Keratinocyte (primary cell): ENCODE measurements at regions not wholly inside any gene's neighbourhood (a gene's known extent, or its start where the extent isn't known, plus 50 kb on each side); places are given as distances from the start of the nearest gene placed in this dataset.

ENCODE experiments used
- DNase-seq: peaks from one replicate; pipeline ENCODE4 v3.0.0-alpha.2; 2011; ENCODE audit warnings: low read depth, missing footprints, low spot score
- FAIRE-seq: peaks from 2 replicates; lab custom pipeline; 2011; peaks lifted over from hg19 to GRCh38; lab: Jason Lieb, UNC
- H2AFZ ChIP-seq: 2 replicates; pipeline ENCODE4 v1.6.0; 2012; ENCODE audit warnings: low read length, control low read depth, inconsistent platforms; ENCODE audit not compliant: control insufficient read depth
- H3K27ac ChIP-seq: 2 replicates; pipeline ENCODE4 v1.5.1; 2011; ENCODE audit warnings: low read length; ENCODE audit not compliant: control insufficient read depth, insufficient read depth
- H3K27me3 ChIP-seq: 3 replicates; pipeline ENCODE4 v1.6.0; 2011; ENCODE audit warnings: low read length; ENCODE audit not compliant: control insufficient read depth, insufficient read depth; ENCODE audit errors: extremely low read depth
- H3K36me3 ChIP-seq, 2 experiments: 2 replicates in 1 of 2; 3 replicates in 1 of 2; pipeline ENCODE4 v1.5.1; 2011; ENCODE audit warnings: low read length in 2 of 2, mild to moderate bottlenecking in 1 of 2; ENCODE audit not compliant: control insufficient read depth in 2 of 2, insufficient read depth in 2 of 2; ENCODE audit errors: extremely low read depth in 1 of 2
- H3K4me1 ChIP-seq: 3 replicates; pipeline ENCODE4 v1.5.1; 2011; ENCODE audit warnings: low read length; ENCODE audit not compliant: control insufficient read depth, insufficient read depth; ENCODE audit errors: extremely low read depth
- H3K4me2 ChIP-seq: 3 replicates; pipeline ENCODE4 v1.6.0; 2011; ENCODE audit warnings: low read depth, low read length; ENCODE audit not compliant: control insufficient read depth, insufficient read depth; ENCODE audit errors: extremely low read depth
- H3K4me3 ChIP-seq, 3 experiments: fragments of 200-600 bp in 1 of 3; sonication (generic) in 1 of 3; 2 replicates in 2 of 3; 3 replicates in 1 of 3; pipeline ENCODE4 v1.5.1; 2011 to 2016; ENCODE audit warnings: low read length in 3 of 3, mild to moderate bottlenecking in 3 of 3, control low read depth in 2 of 3, inconsistent platforms in 1 of 3, low read depth in 1 of 3, mixed read lengths in 1 of 3, mixed run types in 1 of 3, moderate library complexity in 1 of 3; ENCODE audit not compliant: control insufficient read depth in 2 of 3, insufficient read depth in 2 of 3; ENCODE audit errors: extremely low read depth in 1 of 3
- H3K79me2 ChIP-seq: 2 replicates; pipeline ENCODE4 v1.6.0; 2012; ENCODE audit warnings: low read length; ENCODE audit not compliant: control insufficient read depth, insufficient read depth
- H3K9ac ChIP-seq: 3 replicates; pipeline ENCODE4 v1.6.0; 2011; ENCODE audit warnings: low read length; ENCODE audit not compliant: control insufficient read depth, insufficient read depth; ENCODE audit errors: extremely low read depth
- H3K9me1 ChIP-seq: 3 replicates; pipeline ENCODE4 v1.6.0; 2011; ENCODE audit warnings: low read length; ENCODE audit not compliant: control insufficient read depth, insufficient read depth; ENCODE audit errors: extremely low read depth
- H3K9me3 ChIP-seq: 2 replicates; pipeline ENCODE4 v1.5.1; 2012; ENCODE audit warnings: low read depth, low read length; ENCODE audit not compliant: control insufficient read depth
- H4K20me1 ChIP-seq: 3 replicates; pipeline ENCODE4 v1.6.0; 2011; ENCODE audit warnings: low read length; ENCODE audit not compliant: control insufficient read depth, insufficient read depth; ENCODE audit errors: extremely low read depth
- CTCF ChIP-seq, 3 experiments: IDR thresholded peaks in 1 of 3; conservative IDR thresholded peaks in 1 of 3; optimal IDR thresholded peaks in 1 of 3; 2 replicates in 2 of 3; 3 replicates in 1 of 3; pipeline versions ENCODE3 to v1.5.1; 2011; ENCODE audit warnings: low read length in 3 of 3, mild to moderate bottlenecking in 3 of 3, moderate library complexity in 2 of 3, control low read depth in 1 of 3, inconsistent platforms in 1 of 3; ENCODE audit not compliant: insufficient read depth in 2 of 3; ENCODE audit errors: extremely low read depth in 1 of 3
- EZH2 ChIP-seq: IDR thresholded peaks from one replicate; pipeline ENCODE4 v1.6.1; 2012; ENCODE audit warnings: inconsistent platforms, mild to moderate bottlenecking, low read length, moderate library complexity
- dilution Hi-C: fragments of 300-500 bp; cut with MboI; formaldehyde crosslinking; loops from one replicate; pipeline ENCODE4 v1.7.0; 2020; ENCODE audit warnings: low sequenced_read_pairs; ENCODE audit not compliant: extremely low pct_ligation_motif_present

- Histone ChIP-seq H2AFZ (no peak overlapping the region), H3K9me3 (peaks cover 5% of the 10 kb centered on the region), H3K9me1 (no peaks in the 10 kb centered on the region), H4K20me1 (no peaks in the 10 kb centered on the region), H3K27me3 (peaks cover 4% of the 10 kb centered on the region), H3K4me3 (no peak overlapping the region), H3K4me1 (no peaks in the 10 kb centered on the region), H3K27ac (no peak overlapping the region), H3K4me2 (no peak overlapping the region), H3K79me2 (no peaks in the 10 kb centered on the region), H3K9ac (no peak overlapping the region), H3K36me3 (no peaks in the 10 kb centered on the region)
- DNase-seq (no peak), FAIRE-seq (no peak)
- dilution Hi-C loops = no loop called here
- TF ChIP-seq EZH2 (no peak), CTCF (optimal IDR thresholded peaks at IDR 0.05 in 1 of 3, IDR thresholded peaks at IDR 0.05 in 1 of 3, conservative IDR thresholded peaks at IDR 0.05 in 1 of 3; ENCODE audit: extremely low read depth in 1 of 3, insufficient read depth in 2 of 3, low read length in 3 of 3) (peak in 2 of 3 experiments; percentile 8 to 26)
Measured at GRCh38 chr6:1498491-1499113, 109.2 kb downstream of the FOXF2 start.

GRCh38 chr6:1499777-1500176 is 109.9 kb upstream of the FOXC1 start:
- no peak overlapping the region for H3K4me2 ChIP-seq
- DNase-seq (no peak), FAIRE-seq (no peak)
- dilution Hi-C loops = no loop called here
- H3K36me3 ChIP-seq = no peaks in the 10 kb centered on the region
- H3K9me1 ChIP-seq = no peaks in the 10 kb centered on the region
- H3K27me3 ChIP-seq = peaks cover 4% of the 10 kb centered on the region
- H3K4me3 ChIP-seq = no peak overlapping the region
- H3K27ac ChIP-seq = no peak overlapping the region
- no peak for TF ChIP-seq CTCF (optimal IDR thresholded peaks at IDR 0.05 in 1 of 3, IDR thresholded peaks at IDR 0.05 in 1 of 3, conservative IDR thresholded peaks at IDR 0.05 in 1 of 3; ENCODE audit: extremely low read depth in 1 of 3, insufficient read depth in 2 of 3, low read length in 3 of 3)
- no peak for TF ChIP-seq EZH2
- H3K9ac ChIP-seq = no peak overlapping the region
- H3K4me1 ChIP-seq = no peaks in the 10 kb centered on the region
- no peak overlapping the region for H2AFZ ChIP-seq
- H3K79me2 ChIP-seq = no peaks in the 10 kb centered on the region
- peaks cover 5% of the 10 kb centered on the region for H3K9me3 ChIP-seq
- H4K20me1 ChIP-seq = no peaks in the 10 kb centered on the region
